Mesothelial cell of epicardium (in vitro differentiated cells): ENCODE measurements at regions not wholly inside any gene's neighbourhood (a gene's known extent, or its start where the extent isn't known, plus 50 kb on each side); places are given as distances from the start of the nearest gene placed in this dataset.

ENCODE experiments used
- DNase-seq, 2 experiments: peaks; one replicate each; pipeline ENCODE4 v3.0.0; 2021; ENCODE audit warnings: low spot score in 2 of 2; ENCODE audit not compliant: unreplicated experiment in 2 of 2
- H3K27ac Mint-ChIP-seq: 2 replicates; pipeline ENCODE4 v1.8.0; 2021; ENCODE audit warnings: mixed read lengths
- H3K27me3 Mint-ChIP-seq: 2 replicates; pipeline ENCODE4 v1.8.0; 2021; ENCODE audit warnings: low read depth, mixed read lengths
- H3K36me3 Mint-ChIP-seq: 2 replicates; pipeline ENCODE4 v1.8.0; 2021; ENCODE audit warnings: mixed read lengths
- H3K4me1 Mint-ChIP-seq: 2 replicates; pipeline ENCODE4 v1.8.0; 2021; ENCODE audit warnings: mixed read lengths
- H3K4me3 Mint-ChIP-seq: 2 replicates; pipeline ENCODE4 v1.8.0; 2021; ENCODE audit warnings: mild to moderate bottlenecking, moderate library complexity, mixed read lengths
- H3K9me3 Mint-ChIP-seq: 2 replicates; pipeline ENCODE4 v1.8.0; 2021; ENCODE audit warnings: mixed read lengths
- TF ChIP-seq, protein P1 (sequence below): fragments of 200-600 bp; sonication (generic); IDR thresholded peaks from one replicate; pipeline ENCODE4 v1.5.0; 2021; ENCODE audit warnings: antibody characterized with exemption; ENCODE audit not compliant: unreplicated experiment

DNA sequence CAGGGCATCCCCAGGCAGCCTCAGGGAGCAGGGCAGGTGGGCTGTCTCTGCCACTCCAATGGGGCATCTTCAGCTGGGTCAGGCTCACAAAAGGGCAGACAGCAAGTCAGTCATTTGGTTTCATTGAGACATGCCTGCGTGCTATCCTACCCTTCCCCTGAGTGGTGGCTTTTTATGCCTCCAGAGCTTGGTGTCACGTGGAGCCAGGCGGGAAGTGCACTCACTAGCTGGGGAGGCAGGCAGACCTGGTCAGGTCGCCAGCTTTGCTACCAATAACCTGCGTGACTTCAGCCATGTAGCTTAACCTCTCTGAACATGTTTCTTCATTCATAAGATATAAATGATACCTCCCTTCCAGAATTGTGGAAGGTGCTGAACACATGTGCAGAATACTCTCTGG lies 415.0 kb downstream of the SOX9 start:
- Mint-ChIP-seq H3K27ac (no peak overlapping the region), H3K9me3 (peaks cover 12% of the 10 kb centered on the region), H3K4me3 (no peak overlapping the region), H3K4me1 (peaks cover 20% of the 10 kb centered on the region), H3K36me3 (peaks cover 9% of the 10 kb centered on the region), H3K27me3 (no peaks in the 10 kb centered on the region)
- TF ChIP-seq, protein P1, sequence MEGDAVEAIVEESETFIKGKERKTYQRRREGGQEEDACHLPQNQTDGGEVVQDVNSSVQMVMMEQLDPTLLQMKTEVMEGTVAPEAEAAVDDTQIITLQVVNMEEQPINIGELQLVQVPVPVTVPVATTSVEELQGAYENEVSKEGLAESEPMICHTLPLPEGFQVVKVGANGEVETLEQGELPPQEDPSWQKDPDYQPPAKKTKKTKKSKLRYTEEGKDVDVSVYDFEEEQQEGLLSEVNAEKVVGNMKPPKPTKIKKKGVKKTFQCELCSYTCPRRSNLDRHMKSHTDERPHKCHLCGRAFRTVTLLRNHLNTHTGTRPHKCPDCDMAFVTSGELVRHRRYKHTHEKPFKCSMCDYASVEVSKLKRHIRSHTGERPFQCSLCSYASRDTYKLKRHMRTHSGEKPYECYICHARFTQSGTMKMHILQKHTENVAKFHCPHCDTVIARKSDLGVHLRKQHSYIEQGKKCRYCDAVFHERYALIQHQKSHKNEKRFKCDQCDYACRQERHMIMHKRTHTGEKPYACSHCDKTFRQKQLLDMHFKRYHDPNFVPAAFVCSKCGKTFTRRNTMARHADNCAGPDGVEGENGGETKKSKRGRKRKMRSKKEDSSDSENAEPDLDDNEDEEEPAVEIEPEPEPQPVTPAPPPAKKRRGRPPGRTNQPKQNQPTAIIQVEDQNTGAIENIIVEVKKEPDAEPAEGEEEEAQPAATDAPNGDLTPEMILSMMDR: no peak
- DNase-seq: no peak

DNA sequence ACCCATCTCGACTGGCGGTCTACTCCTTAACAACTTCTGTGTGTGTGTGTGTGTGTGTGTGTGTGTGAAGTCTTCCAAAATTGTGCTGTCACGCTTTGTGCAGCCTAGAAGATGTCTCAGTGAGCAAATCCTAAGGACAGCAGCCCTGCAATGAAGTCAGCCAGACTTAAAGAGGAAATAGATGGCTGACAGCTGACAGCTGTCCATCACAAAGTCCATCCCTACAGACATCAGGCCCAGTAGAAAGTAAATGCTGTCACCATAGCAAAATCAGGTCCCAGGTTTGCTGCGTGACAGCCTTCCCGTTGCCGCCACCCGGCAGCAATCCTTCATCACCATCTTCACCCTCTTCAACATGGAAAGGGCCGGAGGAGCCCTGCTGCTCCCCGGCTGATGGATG lies 416.0 kb downstream of the SOX9 start:
- TF ChIP-seq, protein P1: no peak
- Mint-ChIP-seq H3K36me3 (peaks cover 12% of the 10 kb centered on the region), H3K4me1 (peaks cover 23% of the 10 kb centered on the region), H3K9me3 (peaks cover 15% of the 10 kb centered on the region), H3K27me3 (no peaks in the 10 kb centered on the region), H3K27ac (no peak overlapping the region), H3K4me3 (no peak overlapping the region)
- DNase-seq: no peak

DNA sequence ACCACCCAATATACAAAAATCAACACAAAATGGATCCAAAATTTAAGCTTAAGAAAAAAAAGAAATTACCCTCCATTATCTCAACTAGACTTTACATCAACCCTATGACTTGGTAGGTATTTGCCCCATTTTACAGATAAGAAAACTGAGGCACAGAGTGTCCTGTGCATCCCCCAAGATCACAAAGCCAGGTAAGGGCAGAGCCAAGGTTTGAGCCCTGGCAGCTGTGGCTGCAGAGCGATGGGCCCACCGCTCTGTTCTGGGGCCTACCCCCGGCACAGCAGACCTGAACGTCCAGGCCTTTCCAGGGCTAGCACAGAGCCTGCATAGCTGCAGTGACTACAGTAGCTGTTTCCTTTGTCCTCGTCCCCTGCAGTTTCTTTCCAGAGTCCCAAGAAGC lies 417.6 kb downstream of the SOX9 start:
- no peak overlapping the region for H3K27ac Mint-ChIP-seq
- no peak overlapping the region for H3K4me3 Mint-ChIP-seq
- DNase-seq: no peak
- peaks cover 19% of the 10 kb centered on the region for H3K9me3 Mint-ChIP-seq
- TF ChIP-seq, protein P1: no peak
- H3K4me1 Mint-ChIP-seq: peaks cover 23% of the 10 kb centered on the region
- no peaks in the 10 kb centered on the region for H3K27me3 Mint-ChIP-seq
- H3K36me3 Mint-ChIP-seq: peaks cover 15% of the 10 kb centered on the region

DNA sequence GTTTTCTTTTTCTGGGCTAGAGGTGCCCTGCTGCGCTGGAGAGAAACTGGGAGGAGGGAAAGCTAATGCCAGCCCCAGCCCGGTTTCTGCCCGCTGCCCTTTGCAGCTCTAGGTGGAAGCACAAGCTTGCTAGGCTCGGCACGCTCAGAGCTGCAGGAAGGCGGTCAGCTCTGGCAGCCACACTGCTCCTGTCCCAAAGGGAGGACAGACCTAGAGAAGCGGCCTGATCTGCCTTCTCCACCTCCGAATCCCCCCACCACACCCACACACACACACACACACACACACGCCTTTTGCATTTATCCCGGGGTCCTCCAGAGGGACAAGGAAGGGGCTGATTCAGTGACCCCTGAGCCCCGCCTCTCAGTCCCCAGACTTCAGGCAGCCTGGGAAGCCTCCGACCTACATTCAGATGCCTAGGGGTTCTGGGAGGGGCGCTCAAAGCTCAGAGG lies 418.1 kb downstream of the SOX9 start:
- Mint-ChIP-seq H3K27ac (peak overlapping the region; percentile 76), H3K4me1 (peaks cover 23% of the 10 kb centered on the region), H3K36me3 (peaks cover 15% of the 10 kb centered on the region), H3K9me3 (peaks cover 20% of the 10 kb centered on the region), H3K27me3 (no peaks in the 10 kb centered on the region), H3K4me3 (no peak overlapping the region)
- no peak for DNase-seq
- TF ChIP-seq, protein P1: no peak

DNA sequence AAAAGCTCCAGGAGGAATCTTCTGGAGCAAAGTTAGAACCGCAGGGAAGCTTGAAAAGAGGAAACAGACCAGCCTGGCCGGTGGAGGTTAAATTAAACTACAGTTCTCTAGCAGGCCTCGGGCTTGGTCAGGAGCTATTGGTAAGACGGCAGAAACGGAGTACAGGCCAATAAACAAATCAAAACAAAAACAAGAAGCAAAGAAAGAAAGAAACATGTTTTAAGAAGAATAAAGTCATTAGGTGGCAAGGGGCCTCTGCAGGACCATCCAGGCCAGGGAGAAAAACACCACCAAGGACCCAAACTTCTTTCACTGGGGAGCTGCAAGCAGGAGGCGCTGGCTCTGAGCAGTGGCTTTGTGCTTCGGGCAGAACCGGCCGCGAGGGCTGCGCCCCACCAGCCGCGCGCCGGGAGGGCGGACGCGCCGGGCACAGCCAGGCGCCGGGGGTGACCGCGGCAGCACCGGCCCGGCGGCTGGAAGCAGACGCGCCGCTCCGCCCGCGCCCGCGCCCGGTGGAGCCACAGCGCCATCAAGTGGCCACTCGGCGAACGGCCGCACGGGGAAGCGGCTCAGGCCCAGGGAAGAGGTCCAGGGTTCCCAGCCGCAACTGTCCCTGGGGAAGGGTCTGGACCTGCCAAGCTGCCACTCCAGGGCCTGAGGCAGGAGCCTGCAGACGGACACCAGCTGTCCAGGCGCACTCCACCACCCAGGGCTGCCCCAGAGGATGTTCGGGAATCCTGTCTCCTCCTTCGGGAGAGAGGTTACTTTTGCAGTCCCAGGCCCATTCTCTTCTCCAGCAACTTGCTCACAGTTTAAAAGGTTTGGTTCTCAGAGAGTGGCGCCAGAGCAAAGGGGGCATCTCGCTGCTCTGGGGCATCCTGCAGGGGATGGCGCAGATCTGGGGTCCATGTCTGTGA lies 419.4 kb downstream of the SOX9 start:
- peaks cover 23% of the 10 kb centered on the region for H3K4me1 Mint-ChIP-seq
- H3K27me3 Mint-ChIP-seq: no peaks in the 10 kb centered on the region
- H3K9me3 Mint-ChIP-seq: peaks cover 13% of the 10 kb centered on the region
- H3K27ac Mint-ChIP-seq: peak overlapping the region; percentile 95
- H3K36me3 Mint-ChIP-seq: peaks cover 11% of the 10 kb centered on the region
- peak; percentile 72 to 95 for DNase-seq
- H3K4me3 Mint-ChIP-seq: peak overlapping the region; percentile 65
- TF ChIP-seq, protein P1: peak; percentile 84
